Tibial artery (tissue), 4 donors: ENCODE measurements at regions not wholly inside any gene's neighbourhood (a gene's known extent, or its start where the extent isn't known, plus 50 kb on each side); places are given as distances from the start of the nearest gene placed in this dataset.

Experiments
- DNase-seq, 2 donors: peaks; one replicate each; pipeline ENCODE4 v3.0.0-alpha.2; 2019
- H3K27ac ChIP-seq, 2 donors: fragments of 200-600 bp; sonication (generic) in 1 of 2; 1 replicate in 1 of 2; 2 replicates in 1 of 2; pipeline ENCODE4 v1.5.1; 2018 to 2019; ENCODE audit warnings: mild to moderate bottlenecking in 1 of 2
- H3K27me3 ChIP-seq, 2 donors: fragments of 200-600 bp; sonication (generic) in 1 of 2; one replicate each; pipeline versions ENCODE4 v1.5.1 to v1.6.0; 2016 to 2019
- H3K36me3 ChIP-seq, 3 donors: fragments of 200-600 bp; sonication (generic) in 2 of 3; one replicate each; pipeline ENCODE4 v1.5.1; 2016 to 2019; ENCODE audit warnings: mild to moderate bottlenecking in 2 of 3
- H3K4me1 ChIP-seq, 4 donors: fragments of 200-600 bp; sonication (generic) in 2 of 4; 1 replicate in 3 of 4; 2 replicates in 1 of 4; pipeline ENCODE4 v1.5.1; 2016 to 2019
- H3K4me3 ChIP-seq, 2 donors: fragments of 200-600 bp; sonication (generic) in 1 of 2; 1 replicate in 1 of 2; 2 replicates in 1 of 2; pipeline ENCODE4 v1.5.1; 2018 to 2019; ENCODE audit warnings: mild to moderate bottlenecking in 2 of 2
- H3K9me3 ChIP-seq, 3 donors: fragments of 200-600 bp; sonication (generic) in 1 of 3; one replicate each; pipeline ENCODE4 v1.5.1; 2016 to 2019
- intact Hi-C: fragments of 100-400 bp; cut with DNase I; formaldehyde crosslinking; loops from one replicate; pipeline ENCODE4 v1.15.0; 2023; ENCODE audit warnings: low total_unique reads
- TF ChIP-seq, protein P1 (sequence below), 2 experiments: fragments of 200-600 bp in 1 of 2; fragments of 450-650 bp in 1 of 2; IDR thresholded peaks; one replicate each; pipeline ENCODE4 v1.5.1; 2017 to 2019; ENCODE audit warnings: antibody characterized with exemption in 2 of 2, mild to moderate bottlenecking in 1 of 2, moderate library complexity in 1 of 2

DNA sequence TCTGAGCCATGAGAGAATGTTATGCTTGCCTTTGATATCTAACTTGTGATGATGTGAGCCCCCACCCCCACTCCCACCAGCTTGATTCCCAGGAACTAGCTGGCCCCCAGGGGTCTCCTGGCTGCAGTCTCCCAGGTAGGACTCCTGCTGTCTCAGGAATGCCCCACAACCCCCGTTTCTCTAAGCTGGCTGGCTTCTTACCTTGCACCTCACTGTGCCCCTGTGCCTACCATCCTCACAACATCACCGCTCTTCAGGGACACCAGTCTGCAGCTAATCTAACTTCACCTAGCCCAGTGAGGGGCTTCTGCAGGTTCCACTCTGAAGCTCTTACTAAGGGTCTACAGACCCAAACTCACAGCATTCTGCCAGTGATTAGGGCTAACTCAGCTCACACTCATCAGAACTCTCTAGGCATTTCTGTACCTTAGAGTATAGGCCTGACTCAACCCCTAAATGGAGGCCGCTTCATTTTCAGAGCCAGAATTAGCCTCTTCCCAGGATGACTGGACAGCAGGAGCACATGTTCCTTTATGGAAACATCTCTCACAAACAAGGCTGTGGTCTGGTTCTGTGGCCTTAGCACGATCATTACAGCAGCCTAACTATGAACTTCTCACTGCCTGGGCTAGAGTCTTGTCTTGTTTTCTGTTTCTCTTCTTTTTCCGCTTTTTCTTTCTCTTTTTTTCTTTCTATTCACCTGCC is 72.8 kb upstream of the IFNG-AS1 start:
- H3K4me3 ChIP-seq = no peak overlapping the region
- intact Hi-C loops = no loop called here
- no peaks in the 10 kb centered on the region for H3K27me3 ChIP-seq
- H3K9me3 ChIP-seq = no peaks in the 10 kb centered on the region
- TF ChIP-seq, protein P1, sequence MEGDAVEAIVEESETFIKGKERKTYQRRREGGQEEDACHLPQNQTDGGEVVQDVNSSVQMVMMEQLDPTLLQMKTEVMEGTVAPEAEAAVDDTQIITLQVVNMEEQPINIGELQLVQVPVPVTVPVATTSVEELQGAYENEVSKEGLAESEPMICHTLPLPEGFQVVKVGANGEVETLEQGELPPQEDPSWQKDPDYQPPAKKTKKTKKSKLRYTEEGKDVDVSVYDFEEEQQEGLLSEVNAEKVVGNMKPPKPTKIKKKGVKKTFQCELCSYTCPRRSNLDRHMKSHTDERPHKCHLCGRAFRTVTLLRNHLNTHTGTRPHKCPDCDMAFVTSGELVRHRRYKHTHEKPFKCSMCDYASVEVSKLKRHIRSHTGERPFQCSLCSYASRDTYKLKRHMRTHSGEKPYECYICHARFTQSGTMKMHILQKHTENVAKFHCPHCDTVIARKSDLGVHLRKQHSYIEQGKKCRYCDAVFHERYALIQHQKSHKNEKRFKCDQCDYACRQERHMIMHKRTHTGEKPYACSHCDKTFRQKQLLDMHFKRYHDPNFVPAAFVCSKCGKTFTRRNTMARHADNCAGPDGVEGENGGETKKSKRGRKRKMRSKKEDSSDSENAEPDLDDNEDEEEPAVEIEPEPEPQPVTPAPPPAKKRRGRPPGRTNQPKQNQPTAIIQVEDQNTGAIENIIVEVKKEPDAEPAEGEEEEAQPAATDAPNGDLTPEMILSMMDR (IDR thresholded peaks at IDR 0.05) = no peak
- peaks cover 0 to 2% (median 0%) of the 10 kb centered on the region in 4 donors for H3K4me1 ChIP-seq
- no peak for DNase-seq
- no peaks in the 10 kb centered on the region for H3K36me3 ChIP-seq
- no peak overlapping the region for H3K27ac ChIP-seq

DNA sequence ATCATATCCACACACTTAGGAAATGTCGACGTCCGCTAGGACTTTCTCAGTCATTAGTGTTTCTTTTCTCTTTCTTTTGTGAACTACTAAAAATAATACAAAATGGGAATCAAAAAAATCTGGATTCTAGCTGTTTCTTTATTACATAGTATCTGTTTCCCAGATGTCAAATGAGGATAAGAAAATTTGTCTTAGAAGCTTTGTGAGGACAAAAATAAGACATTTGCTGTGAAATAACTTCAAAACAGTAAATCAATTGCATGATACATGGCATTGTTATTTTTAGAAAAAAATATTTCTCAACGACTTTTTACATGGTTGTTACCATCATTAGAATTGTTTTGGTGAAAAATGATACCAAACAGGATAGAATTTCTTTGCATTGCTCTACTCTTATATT is 71.4 kb upstream of the IFNG-AS1 start:
- Histone ChIP-seq H3K4me3 (no peak overlapping the region), H3K36me3 (no peaks in the 10 kb centered on the region), H3K27me3 (no peaks in the 10 kb centered on the region), H3K4me1 (no peaks in the 10 kb centered on the region), H3K27ac (no peak overlapping the region), H3K9me3 (no peaks in the 10 kb centered on the region)
- intact Hi-C loops = no loop called here
- TF ChIP-seq, protein P1 (IDR thresholded peaks at IDR 0.05) = no peak
- DNase-seq = no peak

DNA sequence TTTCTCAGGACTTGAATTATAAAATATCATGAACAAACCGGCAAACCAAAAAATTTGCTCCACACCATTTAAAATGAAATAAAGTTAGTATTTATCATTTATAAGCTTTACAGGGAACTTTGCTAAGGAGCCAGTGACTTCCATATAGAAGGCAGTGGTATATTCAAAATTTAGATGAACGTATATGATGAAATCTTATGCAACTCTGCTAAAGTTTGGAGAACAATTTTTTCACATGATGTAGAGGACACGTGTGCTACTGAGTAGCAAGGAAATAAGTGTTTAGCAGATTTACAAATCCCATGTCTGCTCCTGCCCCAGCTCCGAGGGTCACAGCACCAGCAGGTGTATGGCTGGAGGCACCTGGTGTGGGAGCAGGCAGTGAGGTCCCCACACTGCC is 70.8 kb upstream of the IFNG-AS1 start:
- Histone ChIP-seq H3K9me3 (no peaks in the 10 kb centered on the region), H3K27ac (no peak overlapping the region), H3K4me1 (no peaks in the 10 kb centered on the region), H3K4me3 (no peak overlapping the region), H3K36me3 (no peaks in the 10 kb centered on the region), H3K27me3 (no peaks in the 10 kb centered on the region)
- DNase-seq = no peak
- TF ChIP-seq, protein P1 (IDR thresholded peaks at IDR 0.05) = no peak
- intact Hi-C loops = no loop called here

DNA sequence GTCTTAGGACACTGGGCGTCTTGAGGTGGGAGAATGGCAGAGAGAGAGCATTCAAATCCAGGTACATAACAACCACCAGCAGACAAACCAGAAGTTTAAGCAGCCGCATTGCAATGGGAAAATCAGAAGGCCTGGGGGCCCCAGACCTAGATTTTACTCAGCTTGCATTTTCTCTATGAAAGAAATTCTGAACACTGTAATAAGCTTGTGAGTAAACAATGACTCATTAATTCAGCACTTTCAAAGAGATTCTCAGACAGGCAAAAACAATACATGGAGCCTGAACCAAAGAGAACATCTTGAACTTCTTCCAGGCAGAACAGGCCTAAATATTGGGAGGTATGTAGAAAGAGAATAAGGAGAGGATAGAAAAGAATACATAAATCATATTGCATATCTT is 69.8 kb upstream of the IFNG-AS1 start:
- no peak overlapping the region for H3K27ac ChIP-seq
- no peaks in the 10 kb centered on the region for H3K4me1 ChIP-seq
- TF ChIP-seq, protein P1 (IDR thresholded peaks at IDR 0.05) = no peak
- DNase-seq = no peak
- no peaks in the 10 kb centered on the region for H3K36me3 ChIP-seq
- intact Hi-C loops = no loop called here
- H3K27me3 ChIP-seq = no peaks in the 10 kb centered on the region
- no peak overlapping the region for H3K4me3 ChIP-seq
- no peaks in the 10 kb centered on the region for H3K9me3 ChIP-seq

DNA sequence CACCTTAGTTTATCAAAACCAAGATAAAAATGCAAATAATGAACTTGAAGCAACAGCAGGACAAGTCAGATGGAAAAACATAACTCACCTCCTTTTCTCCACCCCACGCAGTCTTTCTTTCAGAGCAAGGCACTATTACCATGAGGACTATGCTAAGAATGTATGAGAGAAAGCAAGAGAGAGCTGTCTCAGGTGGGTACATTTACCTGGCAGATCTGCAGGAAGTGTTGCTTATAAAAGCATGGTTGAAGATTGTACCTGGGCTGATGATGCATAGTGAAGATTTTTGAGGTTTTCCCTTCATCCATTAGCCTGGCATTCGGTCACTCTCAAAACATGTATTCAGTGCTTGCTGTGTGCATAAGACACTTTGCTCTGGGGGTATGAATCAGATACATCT is 68.8 kb upstream of the IFNG-AS1 start:
- TF ChIP-seq, protein P1 (IDR thresholded peaks at IDR 0.05) = no peak
- Histone ChIP-seq H3K4me3 (no peak overlapping the region), H3K4me1 (no peaks in the 10 kb centered on the region), H3K27ac (no peak overlapping the region), H3K27me3 (no peaks in the 10 kb centered on the region), H3K9me3 (no peaks in the 10 kb centered on the region), H3K36me3 (no peaks in the 10 kb centered on the region)
- intact Hi-C loops = no loop called here
- DNase-seq = no peak

DNA sequence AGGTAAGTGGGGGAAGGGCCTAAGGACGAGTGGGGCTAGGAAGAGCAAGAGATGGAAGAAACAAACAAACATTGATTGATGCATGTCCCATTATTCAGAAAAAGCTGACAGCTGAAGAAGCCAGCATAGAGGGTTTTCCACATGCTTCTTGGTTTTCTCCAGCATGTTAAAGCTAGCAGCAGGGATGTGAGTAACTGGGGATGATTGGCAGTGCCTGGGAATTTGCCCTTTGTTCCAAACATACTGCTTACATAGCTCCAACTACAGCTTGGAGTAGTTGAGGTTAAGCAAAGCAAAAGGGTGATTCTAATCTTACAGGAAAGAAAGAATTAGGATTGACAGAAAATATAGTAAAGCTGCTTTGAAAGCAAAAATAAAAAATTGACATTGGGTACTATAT is 68.0 kb upstream of the IFNG-AS1 start:
- Histone ChIP-seq H3K4me1 (no peaks in the 10 kb centered on the region), H3K36me3 (no peaks in the 10 kb centered on the region), H3K27ac (no peak overlapping the region), H3K9me3 (no peaks in the 10 kb centered on the region), H3K4me3 (no peak overlapping the region), H3K27me3 (no peaks in the 10 kb centered on the region)
- intact Hi-C loops = no loop called here
- DNase-seq = no peak
- TF ChIP-seq, protein P1 (IDR thresholded peaks at IDR 0.05) = no peak
